GM18870 (cell line): ENCODE measurements at regions not wholly inside any gene's neighbourhood (a gene's known extent, or its start where the extent isn't known, plus 50 kb on each side); places are given as distances from the start of the nearest gene placed in this dataset.
A peak's percentile ranks its signal among the peaks of the same experiment; 100 is the strongest.
"Not testable (repeated sequence)": the region's sequence is repeated elsewhere in the genome, so short reads cannot be mapped to it uniquely, and the experiment has no call there.

Experiments used
- ATAC-seq: cut with Tn5 transposase; IDR thresholded peaks from one replicate; pipeline ENCODE4 v1.9.1; 2021; ENCODE audit warnings: moderate library complexity; ENCODE audit not compliant: unreplicated experiment

- ATAC-seq = not testable (repeated sequence)
Observed at GRCh38 chr11:24217319-24217718, 279.5 kb upstream of the LUZP2 start.

GRCh38 chr11:24225501-24225900 is 271.4 kb upstream of the LUZP2 start:
- no peak for ATAC-seq

DNA sequence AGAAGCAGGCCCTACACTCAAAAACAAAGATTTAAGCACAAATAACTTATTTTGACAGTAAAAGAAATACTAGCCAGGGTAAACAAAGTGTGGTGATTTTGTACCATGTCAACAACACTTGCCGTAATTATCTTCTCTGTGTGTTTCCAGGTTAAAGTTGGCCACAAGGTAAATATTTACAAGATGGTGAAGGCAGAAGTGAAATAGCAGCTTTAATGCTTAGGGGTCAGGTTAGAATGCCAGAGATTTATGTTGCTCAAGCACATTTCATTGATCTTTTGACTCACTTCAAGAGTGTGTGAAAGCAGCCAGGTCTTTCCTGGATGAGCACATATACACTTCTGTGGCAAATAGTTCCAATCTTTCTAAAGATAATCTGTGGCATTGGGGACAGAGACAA is 270.2 kb upstream of the LUZP2 start:
- no peak for ATAC-seq

DNA sequence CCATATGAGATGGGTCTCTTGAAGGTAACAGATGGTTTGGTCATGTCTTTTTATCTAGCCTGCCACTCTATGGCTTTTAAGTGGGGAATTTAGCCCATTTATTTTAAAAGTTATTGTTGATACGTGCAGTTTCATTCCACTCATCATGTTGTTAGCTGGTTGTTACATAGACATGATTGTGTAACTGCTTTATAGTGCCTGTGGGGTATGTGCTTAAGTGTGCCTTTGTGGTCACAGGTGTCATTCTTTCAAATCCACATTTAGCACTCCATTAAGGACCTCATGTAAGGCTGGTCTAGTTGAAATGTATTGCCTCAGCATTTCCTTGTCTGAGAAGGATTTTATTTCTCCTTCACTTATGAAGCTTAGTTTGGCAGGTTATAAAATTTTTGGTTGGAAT is 263.8 kb upstream of the LUZP2 start:
- ATAC-seq = no peak

- no peak for ATAC-seq
Observed at GRCh38 chr11:24234822-24235508, 261.9 kb upstream of the LUZP2 start.

DNA sequence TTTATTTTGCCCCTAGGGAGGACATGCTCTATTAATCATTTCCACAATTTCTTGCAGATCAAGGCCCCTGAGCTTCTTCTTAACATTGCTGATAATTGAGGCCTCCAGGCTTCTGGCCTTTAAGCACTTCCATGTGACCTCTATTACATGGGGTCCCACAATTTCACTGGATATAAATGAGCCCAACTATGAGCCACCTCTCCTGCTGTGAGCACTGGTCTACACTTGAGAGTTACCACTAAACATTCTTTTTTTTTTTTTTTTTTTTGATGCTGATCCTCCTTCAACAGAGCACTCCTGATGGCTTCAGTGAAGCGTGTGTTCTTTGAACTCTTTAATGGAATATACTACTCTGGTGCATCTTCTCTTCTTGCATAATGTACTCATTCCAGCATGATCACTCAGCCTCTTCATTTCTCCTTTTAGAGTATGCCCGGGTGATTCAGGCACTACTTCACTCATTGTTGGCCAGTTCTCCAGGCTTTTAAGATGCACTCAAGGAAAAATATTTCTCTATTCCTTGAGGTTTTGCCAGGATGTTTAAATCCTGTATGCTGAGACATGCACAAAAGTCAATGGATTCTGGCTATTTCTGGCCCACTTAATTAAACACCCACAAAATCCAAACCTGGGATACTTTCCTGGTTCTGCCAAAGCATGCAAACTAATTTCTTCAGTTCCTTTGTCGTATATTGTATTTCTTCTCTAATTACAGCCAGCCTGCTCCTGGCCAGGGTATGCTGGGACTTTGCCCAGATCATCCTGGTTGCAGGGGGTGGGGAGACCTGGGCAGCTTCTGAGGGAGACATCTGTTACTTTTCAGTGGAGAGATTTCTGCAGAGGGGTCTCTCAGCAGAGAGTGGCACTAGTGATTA is 257.8 kb upstream of the LUZP2 start:
- ATAC-seq = no peak

DNA sequence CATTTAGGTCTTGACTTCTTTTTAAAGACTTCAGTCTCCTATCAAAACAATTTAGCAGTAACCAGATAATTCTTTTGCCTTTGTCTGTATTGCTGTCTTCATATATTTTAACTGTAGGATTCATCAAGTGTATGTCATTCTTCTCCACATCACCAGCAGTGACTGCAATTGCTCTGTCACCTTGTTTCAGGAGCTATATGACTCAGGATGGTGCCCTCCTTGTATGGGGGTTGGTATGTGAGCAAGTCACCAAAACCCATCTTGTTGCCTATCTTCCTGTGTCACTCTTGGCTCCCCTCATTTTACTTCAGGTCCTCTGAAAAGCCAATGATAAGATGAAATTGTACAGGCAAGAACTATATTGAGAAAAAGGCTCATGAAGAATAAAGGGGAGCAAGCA is 256.9 kb upstream of the LUZP2 start:
- no peak for ATAC-seq

- ATAC-seq = no peak
Observed at GRCh38 chr11:24240496-24241175, 256.2 kb upstream of the LUZP2 start.

DNA sequence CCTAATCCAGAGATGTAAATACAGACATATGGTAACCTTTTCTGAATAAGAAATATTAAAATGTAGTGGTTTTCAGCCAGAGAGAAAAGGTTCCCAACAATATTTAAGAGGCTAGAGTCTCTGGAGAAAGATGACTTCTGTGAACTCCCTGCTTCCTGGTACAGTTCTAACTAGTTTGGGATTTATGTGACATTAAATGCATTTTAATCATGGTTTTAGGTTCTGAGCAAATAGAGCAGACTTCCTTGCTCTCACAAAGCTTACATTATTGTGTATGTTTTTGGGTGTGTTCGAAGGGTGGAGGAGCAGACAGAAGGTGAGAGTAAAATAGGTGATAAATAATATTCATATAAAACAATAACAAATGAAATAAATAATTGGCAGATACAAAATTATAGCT is 250.1 kb upstream of the LUZP2 start:
- no peak for ATAC-seq

DNA sequence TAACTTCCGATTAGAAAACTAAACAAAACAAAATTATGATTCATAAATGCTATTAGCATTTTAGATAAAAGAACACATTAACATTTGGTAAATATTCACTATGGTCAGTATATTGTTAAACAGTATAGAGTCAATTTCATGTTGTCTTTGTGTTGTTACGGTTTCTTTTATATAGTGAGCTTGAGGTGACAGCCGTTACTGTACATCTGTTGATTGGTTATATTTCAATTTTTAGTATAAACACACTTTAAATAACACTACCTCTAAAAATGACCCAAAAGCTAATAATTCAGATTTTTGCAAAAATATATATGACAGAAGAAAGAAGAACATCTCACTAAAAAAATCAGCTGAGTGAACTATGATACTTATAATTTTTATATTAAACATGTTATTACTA is 249.0 kb upstream of the LUZP2 start:
- ATAC-seq = no peak

- ATAC-seq = no peak
Observed at GRCh38 chr11:24249921-24250320, 246.9 kb upstream of the LUZP2 start.

DNA sequence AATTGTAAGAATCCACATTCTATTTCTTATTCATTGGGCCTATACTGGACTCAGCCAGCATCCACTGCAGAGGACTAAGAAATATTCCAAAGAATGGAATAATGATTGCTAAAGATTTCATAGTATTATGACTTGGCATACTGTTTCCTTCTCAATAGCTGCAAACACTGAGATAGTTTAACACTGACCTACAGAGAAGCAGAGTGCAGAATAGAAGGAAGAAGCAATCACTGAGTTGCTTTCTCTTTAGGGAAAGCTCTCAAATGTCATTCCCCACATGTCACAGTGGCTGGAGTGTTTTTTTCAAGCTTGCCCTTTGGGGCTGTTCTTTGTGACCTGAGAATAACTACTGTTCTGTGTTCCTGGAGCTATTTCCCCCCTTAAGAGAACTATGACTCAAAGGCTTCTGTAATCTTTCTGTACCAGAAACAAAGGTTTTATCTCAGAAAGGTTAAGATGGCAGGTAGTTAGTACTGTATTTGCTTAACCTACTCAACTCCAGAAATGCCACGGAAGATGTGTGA is 243.6 kb upstream of the LUZP2 start:
- no peak for ATAC-seq

DNA sequence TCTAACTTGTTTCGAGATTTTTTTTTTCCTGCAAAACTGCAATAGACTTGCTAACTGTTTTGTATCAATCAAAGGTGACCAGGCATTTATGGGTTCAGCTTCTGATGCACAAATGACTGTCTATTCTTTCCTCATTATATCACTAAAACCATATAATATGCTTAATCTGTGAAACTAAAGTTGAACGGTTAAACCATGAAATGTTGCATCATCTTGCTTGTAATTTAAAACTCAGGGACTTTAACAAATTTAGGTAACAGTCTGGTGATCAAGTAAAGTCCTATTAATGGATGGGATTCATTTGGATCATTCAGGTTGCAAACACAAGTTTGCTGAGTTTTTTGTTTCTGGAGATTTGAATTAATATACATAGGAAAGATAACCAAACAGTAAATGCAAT is 232.0 kb upstream of the LUZP2 start:
- ATAC-seq = no peak

DNA sequence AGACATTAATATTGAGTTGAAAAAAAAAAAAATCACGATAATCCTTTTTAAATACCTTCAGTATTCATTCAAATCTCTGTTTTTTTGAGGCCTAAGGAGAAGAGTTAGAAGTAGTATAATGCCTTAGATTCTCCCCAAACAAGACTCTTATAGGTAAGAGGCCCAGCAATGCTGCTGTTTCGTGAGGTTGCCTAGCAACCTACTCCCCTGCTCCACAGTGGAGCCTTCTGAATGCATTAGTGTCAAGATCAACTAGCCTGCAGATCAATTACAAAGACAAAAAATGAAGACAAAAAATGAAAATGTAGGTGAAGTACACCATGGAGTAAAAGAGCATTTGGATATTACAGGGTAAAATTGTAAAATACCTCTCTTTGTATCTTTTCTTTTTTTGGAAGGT is 229.8 kb upstream of the LUZP2 start:
- no peak for ATAC-seq

DNA sequence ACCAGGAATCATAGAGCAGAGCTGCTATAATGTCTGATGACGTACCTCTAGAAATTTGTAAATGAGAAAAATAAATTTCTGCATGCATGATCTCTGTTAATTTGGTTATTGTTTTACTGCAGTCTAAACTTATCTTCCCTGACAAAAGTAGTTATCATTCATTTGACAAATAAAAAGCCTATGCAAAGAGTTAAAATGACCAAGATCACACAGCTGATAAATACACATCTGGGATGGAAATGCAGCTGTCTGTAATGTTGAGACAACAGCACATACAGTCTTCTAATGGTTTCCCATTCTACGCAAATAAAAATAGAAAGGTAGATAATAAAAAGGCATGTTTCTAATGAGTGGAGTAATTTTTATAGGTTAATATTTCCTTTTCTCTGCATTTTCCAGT is 225.1 kb upstream of the LUZP2 start:
- no peak for ATAC-seq

- not testable (repeated sequence) for ATAC-seq
Observed at GRCh38 chr11:24274214-24274781, 222.6 kb upstream of the LUZP2 start.

DNA sequence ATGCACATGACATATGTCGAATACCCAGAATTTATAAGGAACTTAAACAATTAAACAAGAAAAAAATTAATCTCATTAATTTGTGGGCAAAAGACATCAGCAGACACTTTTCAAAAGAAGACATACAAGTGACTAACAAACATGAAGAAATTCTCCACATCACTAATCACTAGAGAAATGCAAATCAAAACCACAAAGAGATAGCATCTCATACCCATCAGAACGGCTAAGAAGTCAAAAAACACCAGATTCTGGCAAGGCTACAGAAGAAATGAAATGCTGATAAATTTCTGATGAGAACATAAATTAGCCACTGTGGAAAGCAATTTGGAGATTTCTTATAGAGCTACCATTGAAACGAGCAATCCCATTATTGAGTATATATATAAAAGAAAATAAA is 210.6 kb upstream of the LUZP2 start:
- ATAC-seq = no peak

DNA sequence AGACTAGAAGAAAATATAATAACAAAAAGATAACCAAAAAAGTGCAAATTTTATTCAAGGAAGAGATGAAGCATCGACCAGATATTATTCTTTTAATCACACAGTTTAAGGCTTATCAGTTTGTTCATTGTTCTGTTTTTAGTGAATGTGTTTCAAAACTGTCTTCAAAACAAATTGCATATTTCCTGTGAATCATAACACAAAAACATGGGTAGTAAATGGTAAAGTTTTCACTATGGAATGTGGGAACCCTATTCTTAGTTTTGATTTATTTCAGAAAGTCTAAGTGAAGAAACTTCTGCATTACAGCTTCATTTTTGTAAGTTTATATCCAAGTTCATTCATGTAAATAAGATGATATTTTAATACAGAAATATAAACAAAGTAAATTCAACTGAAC is 207.6 kb upstream of the LUZP2 start:
- no peak for ATAC-seq

- no peak for ATAC-seq
Observed at GRCh38 chr11:24293964-24294363, 202.9 kb upstream of the LUZP2 start.

DNA sequence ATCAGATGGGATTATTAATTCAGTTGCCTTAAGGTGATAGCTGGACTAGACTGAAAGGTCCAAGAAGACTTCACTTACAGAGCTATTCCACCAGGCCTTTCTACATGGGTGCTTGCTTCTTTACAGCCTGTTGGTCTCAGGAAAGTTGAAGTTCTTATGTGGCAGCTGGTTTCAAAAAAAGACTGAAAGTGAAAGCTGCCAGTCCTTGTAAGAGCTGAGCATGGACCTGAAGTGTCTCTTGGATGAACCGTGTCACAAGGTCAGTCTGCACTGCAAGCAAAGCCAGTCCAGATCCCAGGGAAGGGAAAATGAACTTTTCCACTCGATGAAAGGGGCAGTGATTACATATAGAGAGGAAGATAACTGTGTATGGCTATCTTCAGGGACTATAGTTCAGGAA is 201.5 kb upstream of the LUZP2 start:
- peak; percentile 79 for ATAC-seq

DNA sequence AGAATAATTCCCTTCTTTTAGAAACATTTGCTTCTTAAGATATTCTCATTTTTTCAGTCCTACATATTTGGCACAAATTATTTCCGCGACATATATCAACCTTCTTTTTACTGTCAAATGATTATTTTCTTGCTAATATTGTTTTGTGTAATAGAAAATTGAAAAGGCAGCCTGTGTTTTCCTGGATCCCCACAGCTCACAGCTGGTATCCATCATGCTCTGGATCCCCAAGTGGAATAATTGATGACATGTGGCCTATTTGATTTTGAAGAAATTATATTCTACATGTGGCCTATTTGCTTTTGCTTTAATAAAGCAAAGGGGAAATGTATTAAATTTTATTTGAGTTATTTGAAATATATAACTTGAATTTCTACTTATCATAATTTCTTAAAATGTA is 199.4 kb upstream of the LUZP2 start:
- no peak for ATAC-seq
